ENCODE measurements at regions not wholly inside any gene's neighbourhood (a gene's known extent, or its start where the extent isn't known, plus 50 kb on each side); places are given as distances from the start of the nearest gene placed in this dataset.

- in situ Hi-C loops (cut with MboI; ENCODE audit: low pct_unique_long_range_greater_than_20kb, low sequenced_read_pairs), result no loop called here
- no peak for DNase-seq
Observed at GRCh38 chr17:27989046-27989445, 53.4 kb upstream of the NLK start.

GRCh38 chr17:27990100-27990499 is 52.4 kb upstream of the NLK start:
- DNase-seq, result no peak
- in situ Hi-C loops (cut with MboI; ENCODE audit: low pct_unique_long_range_greater_than_20kb, low sequenced_read_pairs), result no loop called here

- DNase-seq, result no peak
- in situ Hi-C loops (cut with MboI; ENCODE audit: low pct_unique_long_range_greater_than_20kb, low sequenced_read_pairs), result no loop called here
Observed at GRCh38 chr17:27990979-27991378, 51.5 kb upstream of the NLK start.

- no peak for DNase-seq
- in situ Hi-C loops (cut with MboI; ENCODE audit: low pct_unique_long_range_greater_than_20kb, low sequenced_read_pairs), result no loop called here
Observed at GRCh38 chr17:27991462-27991993, 50.9 kb upstream of the NLK start.
